Stimulated activated naive CD4-positive, alpha-beta T cell treated with Interleukin-2 at 50 U/mL for 16 hours (primary cell): ENCODE measurements at regions not wholly inside any gene's neighbourhood (a gene's known extent, or its start where the extent isn't known, plus 50 kb on each side); places are given as distances from the start of the nearest gene placed in this dataset.
"Not testable (repeated sequence)": the region's sequence is repeated elsewhere in the genome, so short reads cannot be mapped to it uniquely, and the experiment has no call there.

Source experiments
- DNase-seq: peaks from one replicate; lab custom pipeline; 2025; lab: John Stamatoyannopoulos, UW

GRCh38 chr14:106489112-106489881, 962.9 kb downstream of the TMEM121 start:
- no peak for DNase-seq

DNA sequence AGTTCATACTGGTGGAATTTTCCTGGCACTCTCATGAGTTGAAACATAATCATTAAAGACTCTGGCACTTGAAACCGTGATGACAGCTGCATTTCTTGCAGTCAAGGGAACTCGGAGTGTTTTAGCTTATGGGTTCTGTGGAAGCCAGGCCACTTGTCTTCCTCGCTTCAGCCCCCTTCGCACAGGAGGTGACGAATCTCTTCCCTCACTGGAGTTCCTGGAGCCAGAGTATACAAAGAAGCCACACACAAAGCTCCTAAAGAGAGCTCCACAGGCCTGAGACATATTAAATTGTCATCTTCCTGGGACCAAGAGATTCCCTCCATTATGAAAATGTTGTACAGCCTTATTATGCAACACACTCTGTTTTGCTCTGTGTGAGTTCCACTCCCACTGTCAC, 964.1 kb downstream of the TMEM121 start:
- DNase-seq, result no peak

- DNase-seq, result no peak
Observed at GRCh38 chr14:106491851-106492250, 965.5 kb downstream of the TMEM121 start.

GRCh38 chr14:106493962-106494823, 967.8 kb downstream of the TMEM121 start:
- DNase-seq, result no peak

- no peak for DNase-seq
Observed at GRCh38 chr14:106500571-106500970, 974.2 kb downstream of the TMEM121 start.

GRCh38 chr14:106501898-106502297, 975.5 kb downstream of the TMEM121 start:
- DNase-seq, result no peak

DNA sequence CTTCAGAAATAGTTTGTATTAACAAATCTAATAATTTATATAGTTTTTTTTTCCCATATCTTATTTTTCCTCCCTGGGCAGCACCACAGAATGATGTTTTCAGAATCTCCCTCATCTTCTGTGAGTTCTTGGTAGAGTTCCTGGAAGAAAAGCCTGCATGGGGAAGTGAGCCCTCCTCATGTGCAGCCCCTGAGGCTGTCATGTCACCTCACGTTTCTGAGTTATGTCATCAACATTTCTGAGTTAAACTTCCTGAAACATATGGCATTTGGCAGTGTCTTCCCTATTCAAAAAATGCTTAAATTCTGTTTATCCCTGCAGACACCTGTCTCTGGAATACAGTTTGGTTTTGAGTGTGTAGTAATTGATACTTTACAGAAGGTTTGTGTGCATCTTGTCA, 979.0 kb downstream of the TMEM121 start:
- DNase-seq, result no peak

DNA sequence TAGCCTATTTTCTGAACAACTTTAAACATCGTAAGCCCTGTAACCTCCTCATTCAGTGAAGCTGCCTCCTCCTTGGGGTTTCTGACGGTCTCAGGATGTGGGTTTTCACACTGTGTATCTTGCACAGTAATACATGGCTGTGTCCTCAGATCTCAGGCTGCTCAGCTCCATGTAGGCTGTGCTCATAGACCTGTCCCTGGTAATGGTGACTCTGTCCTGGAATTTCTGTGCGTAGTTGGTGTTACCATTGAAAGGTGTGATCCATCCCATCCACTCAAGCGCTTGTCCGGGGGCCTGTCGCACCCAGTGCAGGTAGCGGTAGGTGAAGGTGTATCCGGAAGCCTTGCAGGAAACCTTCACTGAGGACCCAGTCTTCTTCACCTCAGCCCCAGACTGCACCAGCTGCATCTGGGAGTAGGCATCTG, 980.5 kb downstream of the TMEM121 start:
- peak; percentile 36 for DNase-seq

DNA sequence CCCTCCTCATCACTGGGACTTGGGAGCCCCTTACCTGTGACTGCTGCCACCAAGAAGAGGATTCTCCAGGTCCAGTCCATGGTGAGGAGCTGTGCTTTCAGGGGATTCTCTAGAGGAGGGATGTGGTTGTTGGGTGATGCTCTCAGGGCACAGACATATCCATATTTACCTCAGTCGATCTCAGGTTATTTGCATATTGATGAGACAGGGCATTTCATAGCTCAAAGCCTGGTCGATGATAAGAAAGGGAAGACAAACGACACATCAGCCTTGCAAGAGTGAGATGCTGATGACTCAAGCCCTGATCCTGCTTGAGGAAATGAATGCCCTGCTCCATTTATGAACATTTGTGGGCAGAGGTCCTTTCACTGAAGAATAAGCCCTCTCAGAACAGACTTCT, 981.0 kb downstream of the TMEM121 start:
- DNase-seq, result no peak

- DNase-seq, result no peak
Observed at GRCh38 chr14:106508216-106508615, 981.8 kb downstream of the TMEM121 start.

DNA sequence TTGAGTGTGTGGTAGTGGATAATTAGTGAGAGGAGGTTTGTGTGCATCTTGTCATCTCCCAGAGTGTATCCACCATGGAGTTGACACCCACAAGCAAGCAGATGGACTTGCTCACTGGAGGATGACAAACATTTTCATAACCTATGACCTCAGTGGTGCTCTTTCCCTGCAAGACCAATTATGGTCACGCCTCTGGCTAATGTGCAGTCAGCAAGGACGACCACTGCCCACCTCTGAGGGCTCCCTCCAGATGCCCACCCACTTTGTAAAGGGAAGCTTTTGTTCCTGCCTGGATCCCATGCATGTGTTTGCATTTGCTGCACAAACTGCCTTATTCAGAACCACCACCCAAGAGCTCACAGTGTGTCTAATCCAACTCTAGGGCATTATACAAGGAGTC, 982.8 kb downstream of the TMEM121 start:
- DNase-seq, result no peak

GRCh38 chr14:106509807-106510206, 983.4 kb downstream of the TMEM121 start:
- DNase-seq, result no peak

DNA sequence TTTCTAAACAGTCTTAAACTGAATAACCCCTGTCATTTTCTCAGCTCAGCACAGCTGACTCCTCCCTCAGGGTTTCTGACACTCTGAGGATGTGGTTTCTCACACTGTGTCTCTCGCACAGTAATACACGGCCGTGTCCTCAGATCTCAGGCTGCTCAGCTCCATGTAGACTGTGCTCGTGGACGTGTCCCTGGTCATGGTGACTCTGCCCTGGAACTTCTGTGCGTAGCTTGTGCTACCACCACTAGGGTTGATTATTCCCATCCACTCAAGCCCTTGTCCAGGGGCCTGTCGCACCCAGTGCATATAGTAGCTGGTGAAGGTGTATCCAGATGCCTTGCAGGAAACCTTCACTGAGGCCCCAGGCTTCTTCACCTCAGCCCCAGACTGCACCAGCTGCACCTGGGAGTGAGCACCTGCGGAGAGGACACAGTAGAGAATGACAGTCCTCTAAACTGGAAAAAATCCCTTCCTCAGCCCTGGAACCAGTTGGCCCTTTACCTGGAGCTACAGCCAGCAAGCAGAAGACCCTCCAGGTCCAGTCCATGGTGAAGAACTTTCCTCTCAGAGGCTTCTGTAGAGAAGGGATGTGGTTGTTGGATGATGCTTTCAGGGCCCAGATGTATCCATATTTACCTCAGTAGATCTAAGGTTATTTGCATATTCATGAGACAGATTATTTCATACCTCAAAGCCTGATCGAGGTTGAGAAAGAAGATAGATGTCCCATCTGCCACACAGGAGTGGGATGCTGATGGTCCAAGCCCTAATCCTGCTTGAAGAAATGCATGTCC, 984.8 kb downstream of the TMEM121 start:
- DNase-seq, result peak; percentile 31

- DNase-seq, result no peak
Observed at GRCh38 chr14:106511800-106512198, 985.4 kb downstream of the TMEM121 start.

DNA sequence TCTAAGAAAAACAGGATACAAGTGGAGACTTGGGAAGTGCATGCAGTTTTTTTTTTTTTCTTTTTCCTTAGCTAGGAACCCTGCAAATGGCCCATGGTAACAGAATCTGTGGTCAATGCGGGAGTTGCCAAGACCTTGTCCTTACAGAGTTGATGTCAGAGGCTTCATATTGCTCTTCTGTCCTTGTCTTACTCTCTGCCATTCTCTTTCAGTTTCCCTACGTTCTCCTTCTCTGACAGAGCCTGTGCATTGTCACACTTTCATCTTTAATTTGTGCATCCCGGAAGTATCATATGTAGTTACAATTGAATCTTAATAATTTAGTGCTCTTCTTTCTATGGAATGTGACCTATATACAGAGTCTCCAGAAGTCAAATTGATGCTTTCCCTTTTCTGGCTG, 986.9 kb downstream of the TMEM121 start:
- no peak for DNase-seq

DNA sequence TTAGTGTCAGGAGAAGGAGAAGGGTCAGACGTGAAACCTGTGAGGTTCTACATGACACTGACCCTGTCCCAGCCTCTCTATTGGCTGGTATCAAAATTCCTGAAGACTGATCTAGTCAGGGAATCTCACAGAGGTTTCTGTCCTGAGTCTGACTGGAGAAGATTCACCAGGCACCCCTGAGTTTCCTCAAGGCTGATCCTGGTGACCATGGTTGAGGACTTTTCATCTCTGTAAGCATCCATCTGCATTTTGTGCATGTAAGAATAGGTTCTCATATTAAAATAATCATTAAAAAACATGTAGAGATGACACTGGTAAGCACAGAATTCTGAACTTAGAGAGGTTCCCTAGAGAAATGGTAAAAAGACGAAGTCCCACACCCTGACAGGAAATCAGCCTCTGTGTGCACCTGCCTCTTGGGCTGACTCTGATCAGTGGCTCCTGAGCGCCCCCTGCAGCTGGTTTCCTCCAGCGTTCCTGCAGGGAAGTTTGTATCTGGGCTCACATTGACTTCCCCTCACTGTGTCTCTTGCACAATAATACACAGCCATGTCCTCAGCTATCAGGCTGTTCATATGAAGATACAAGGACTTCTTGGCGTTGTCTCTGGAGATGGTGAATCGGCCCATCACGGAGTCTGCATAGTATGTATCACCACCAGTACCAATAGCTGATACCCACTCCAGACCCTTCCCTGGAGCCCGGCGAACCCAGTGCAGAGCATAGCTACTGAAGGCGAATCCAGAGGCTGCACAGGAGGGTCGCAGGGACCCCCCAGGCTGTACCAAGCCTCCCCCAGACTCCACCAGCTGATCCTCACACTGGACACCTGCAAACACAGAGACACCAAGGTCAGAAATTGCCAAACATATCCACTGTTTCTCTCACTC, 991.9 kb downstream of the TMEM121 start:
- peak; percentile 69 for DNase-seq

DNA sequence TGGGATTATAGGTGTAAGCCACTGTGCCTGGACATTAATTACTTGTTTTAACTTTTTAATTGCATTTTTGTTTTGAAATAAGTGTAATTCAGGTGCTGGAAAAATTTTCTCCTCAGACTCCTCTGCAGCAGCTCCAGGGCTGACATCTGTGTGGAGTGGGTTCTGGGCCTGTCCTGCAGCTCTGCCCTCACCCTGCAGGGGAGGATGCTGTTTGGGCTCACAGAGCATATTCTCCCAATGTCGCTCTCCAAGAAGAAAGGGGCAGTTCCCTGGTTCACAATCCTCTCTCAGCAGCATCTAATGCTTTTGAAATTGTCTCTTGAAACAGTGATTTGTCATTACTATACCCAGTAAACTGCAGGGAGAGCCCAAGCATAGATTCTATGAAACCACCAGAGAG, 995.7 kb downstream of the TMEM121 start:
- DNase-seq, result not testable (repeated sequence)

DNA sequence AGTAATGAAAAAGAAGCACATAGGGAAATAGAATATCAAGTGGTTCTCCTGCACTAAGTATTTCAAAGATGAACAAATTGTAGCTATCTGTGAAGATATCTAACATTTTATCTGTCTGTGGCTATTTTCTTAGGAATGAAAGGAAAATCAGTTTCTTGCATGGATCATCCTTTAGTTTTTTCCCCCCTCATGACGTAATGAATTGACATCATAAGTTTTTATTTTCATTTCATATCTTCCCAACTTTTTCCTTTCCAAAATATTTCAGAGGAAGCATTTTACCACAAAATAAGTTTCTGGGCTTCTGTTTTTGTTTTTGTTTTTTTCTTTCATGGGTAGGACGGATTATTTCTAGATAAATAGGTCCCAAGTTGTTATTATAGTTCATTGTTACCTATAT, 996.6 kb downstream of the TMEM121 start:
- DNase-seq, result no peak

DNA sequence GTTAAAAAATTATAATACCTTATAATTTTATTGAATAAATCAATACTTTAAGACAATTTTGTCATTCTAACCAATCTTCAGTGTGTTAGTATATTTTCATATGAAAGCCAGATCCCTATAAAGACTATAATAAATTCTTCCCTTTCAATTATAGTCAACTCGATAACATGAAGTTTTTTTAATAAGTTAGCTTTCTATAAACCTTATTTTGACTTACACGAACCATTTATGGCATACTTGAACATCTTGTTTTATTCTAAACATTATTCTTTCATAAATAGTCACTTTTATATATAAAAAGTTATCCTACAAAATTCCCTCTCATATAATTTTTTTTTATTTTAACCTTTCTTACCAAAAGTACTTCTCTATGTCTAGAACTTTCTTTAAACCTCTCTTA, 1002.3 kb downstream of the TMEM121 start:
- DNase-seq, result no peak

GRCh38 chr14:106530031-106530422, 1003.6 kb downstream of the TMEM121 start:
- DNase-seq, result no peak

- DNase-seq, result peak; percentile 13
Observed at GRCh38 chr14:106530423-106531107, 1004.2 kb downstream of the TMEM121 start.
